ENCODE measurements at regions not wholly inside any gene's neighbourhood (a gene's known extent, or its start where the extent isn't known, plus 50 kb on each side); places are given as distances from the start of the nearest gene placed in this dataset.

DNA sequence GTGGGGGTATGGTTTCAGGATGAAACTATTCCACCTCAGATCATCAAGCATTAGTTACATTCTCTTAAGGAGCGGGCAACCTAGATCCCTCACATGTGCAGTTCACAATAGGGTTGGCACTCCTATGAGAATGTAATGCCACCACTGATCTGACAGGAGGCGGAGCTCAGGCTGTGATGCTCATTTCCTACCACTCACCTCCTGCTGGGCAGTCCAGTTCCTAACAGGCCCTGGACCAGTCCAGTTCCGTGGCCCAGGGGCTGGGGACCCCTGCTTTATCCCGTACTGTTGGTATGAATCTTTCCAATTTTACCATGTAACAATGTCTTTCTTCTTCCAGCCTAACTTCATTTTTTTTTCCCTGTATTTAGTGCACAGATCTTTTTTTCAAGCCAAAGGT, 94.9 kb downstream of the OGFRL1 start:
- Histone ChIP-seq H3K4me1 (ENCODE audit: control insufficient read depth in 1 of 2, insufficient read depth in 2 of 2, low read length in 2 of 2) (no peaks in the 10 kb centered on the region), H3K27me3 (ENCODE audit: control insufficient read depth in 2 of 2, insufficient read depth in 2 of 2, low read length in 2 of 2) (no peaks in the 10 kb centered on the region), H4K20me1 (ENCODE audit: insufficient read depth, low read length) (no peaks in the 10 kb centered on the region), H3K36me3 (replicated peaks in 1 of 2; ENCODE audit: control insufficient read depth in 1 of 2, insufficient read depth in 2 of 2, low read length in 2 of 2) (no peaks in the 10 kb centered on the region), H3K27ac (ENCODE audit: low read depth in 1 of 2, low read length in 2 of 2) (no peak overlapping the region), H3K79me2 (ENCODE audit: insufficient read depth, low read length) (no peaks in the 10 kb centered on the region), H3K4me2 (replicated peaks; ENCODE audit: extremely low read depth, low read length, poor library complexity, severe bottlenecking) (no peak overlapping the region), H3K9ac (ENCODE audit: insufficient read depth, low read length, poor library complexity, severe bottlenecking) (no peak overlapping the region), H3K4me3 (replicated peaks in 1 of 3; ENCODE audit: low read depth in 2 of 3, low read length in 3 of 3) (no peak overlapping the region), H2AFZ (ENCODE audit: insufficient read depth, low read depth, low read length, poor library complexity, severe bottlenecking) (no peak overlapping the region), H3K9me3 (replicated peaks in 1 of 2; ENCODE audit: control insufficient read depth in 1 of 2, insufficient read depth in 1 of 2, low read length in 2 of 2) (no peaks in the 10 kb centered on the region)
- no peak for DNase-seq
- Mint-ChIP-seq H3K27ac (no peak overlapping the region), H3K27me3 (ENCODE audit: low read depth in 3 of 3) (peaks cover 0 to 2% (median 0%) of the 10 kb centered on the region in 3 donors), H3K36me3 (no peaks in the 10 kb centered on the region), H3K4me3 (no peak overlapping the region), H3K9me3 (no peaks in the 10 kb centered on the region), H3K4me1 (no peaks in the 10 kb centered on the region)
- TF ChIP-seq, protein P1, sequence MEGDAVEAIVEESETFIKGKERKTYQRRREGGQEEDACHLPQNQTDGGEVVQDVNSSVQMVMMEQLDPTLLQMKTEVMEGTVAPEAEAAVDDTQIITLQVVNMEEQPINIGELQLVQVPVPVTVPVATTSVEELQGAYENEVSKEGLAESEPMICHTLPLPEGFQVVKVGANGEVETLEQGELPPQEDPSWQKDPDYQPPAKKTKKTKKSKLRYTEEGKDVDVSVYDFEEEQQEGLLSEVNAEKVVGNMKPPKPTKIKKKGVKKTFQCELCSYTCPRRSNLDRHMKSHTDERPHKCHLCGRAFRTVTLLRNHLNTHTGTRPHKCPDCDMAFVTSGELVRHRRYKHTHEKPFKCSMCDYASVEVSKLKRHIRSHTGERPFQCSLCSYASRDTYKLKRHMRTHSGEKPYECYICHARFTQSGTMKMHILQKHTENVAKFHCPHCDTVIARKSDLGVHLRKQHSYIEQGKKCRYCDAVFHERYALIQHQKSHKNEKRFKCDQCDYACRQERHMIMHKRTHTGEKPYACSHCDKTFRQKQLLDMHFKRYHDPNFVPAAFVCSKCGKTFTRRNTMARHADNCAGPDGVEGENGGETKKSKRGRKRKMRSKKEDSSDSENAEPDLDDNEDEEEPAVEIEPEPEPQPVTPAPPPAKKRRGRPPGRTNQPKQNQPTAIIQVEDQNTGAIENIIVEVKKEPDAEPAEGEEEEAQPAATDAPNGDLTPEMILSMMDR (IDR thresholded peaks at IDR 0.05), result no peak
- WGBS (ENCODE audit: insufficient coverage), result 81% methylated on average over 3 of the region's 4 CpGs
- intact Hi-C loops (cut with micrococcal nuclease), result loop anchor here in 1 of 2 donors (10.0 kb wide), 1 partner anchor 701 kb away; no protein-coding TSS in a partner anchor

DNA sequence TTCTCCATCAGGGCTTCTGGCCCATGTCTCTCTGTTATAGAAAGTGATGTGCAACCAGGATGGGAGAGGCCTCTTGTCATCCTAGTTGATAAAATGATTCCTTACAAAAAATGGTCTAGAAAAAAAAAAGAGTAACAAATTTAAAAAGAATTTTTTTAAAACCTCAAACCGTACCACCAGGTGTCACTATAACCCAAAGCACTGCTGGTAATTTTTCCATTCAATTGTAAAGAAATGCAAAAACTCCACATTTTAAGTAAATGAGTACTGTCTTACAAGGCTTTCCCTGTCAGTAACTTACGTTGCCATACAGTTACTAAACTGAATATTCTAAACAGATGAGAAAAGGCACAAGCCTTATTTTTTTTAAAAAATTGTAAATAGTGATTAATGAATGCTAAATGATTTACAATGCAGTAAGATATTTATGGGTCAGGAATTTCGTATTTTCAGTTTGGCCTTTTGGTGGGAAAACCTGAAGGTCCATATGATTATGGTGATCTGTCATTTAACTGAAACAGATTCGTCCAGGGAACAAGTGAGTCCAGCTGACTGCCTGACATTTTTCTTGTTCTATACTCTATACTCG, 95.4 kb downstream of the OGFRL1 start:
- Mint-ChIP-seq H3K36me3 (no peaks in the 10 kb centered on the region), H3K27ac (no peak overlapping the region), H3K4me1 (no peaks in the 10 kb centered on the region), H3K27me3 (ENCODE audit: low read depth in 3 of 3) (peaks cover 0 to 2% (median 0%) of the 10 kb centered on the region in 3 donors), H3K4me3 (no peak overlapping the region), H3K9me3 (no peaks in the 10 kb centered on the region)
- Histone ChIP-seq H3K9me3 (replicated peaks in 1 of 2; ENCODE audit: control insufficient read depth in 1 of 2, insufficient read depth in 1 of 2, low read length in 2 of 2) (no peaks in the 10 kb centered on the region), H2AFZ (ENCODE audit: insufficient read depth, low read depth, low read length, poor library complexity, severe bottlenecking) (no peak overlapping the region), H3K4me3 (replicated peaks in 1 of 3; ENCODE audit: low read depth in 2 of 3, low read length in 3 of 3) (no peak overlapping the region), H3K27ac (ENCODE audit: low read depth in 1 of 2, low read length in 2 of 2) (no peak overlapping the region), H3K4me1 (ENCODE audit: control insufficient read depth in 1 of 2, insufficient read depth in 2 of 2, low read length in 2 of 2) (no peaks in the 10 kb centered on the region), H3K9ac (ENCODE audit: insufficient read depth, low read length, poor library complexity, severe bottlenecking) (no peak overlapping the region), H3K79me2 (ENCODE audit: insufficient read depth, low read length) (no peaks in the 10 kb centered on the region), H3K27me3 (ENCODE audit: control insufficient read depth in 2 of 2, insufficient read depth in 2 of 2, low read length in 2 of 2) (no peaks in the 10 kb centered on the region), H3K36me3 (replicated peaks in 1 of 2; ENCODE audit: control insufficient read depth in 1 of 2, insufficient read depth in 2 of 2, low read length in 2 of 2) (no peaks in the 10 kb centered on the region), H4K20me1 (ENCODE audit: insufficient read depth, low read length) (no peaks in the 10 kb centered on the region), H3K4me2 (replicated peaks; ENCODE audit: extremely low read depth, low read length, poor library complexity, severe bottlenecking) (no peak overlapping the region)
- no peak for DNase-seq
- TF ChIP-seq, protein P1 (IDR thresholded peaks at IDR 0.05), result peak; percentile 64
- WGBS (ENCODE audit: insufficient coverage), result 100% methylated on average over 1 of the region's 5 CpGs
- intact Hi-C loops (cut with micrococcal nuclease), result loop anchor here in 1 of 2 donors (10.0 kb wide), 1 partner anchor 701 kb away; no protein-coding TSS in a partner anchor

Measured in CD14-positive monocyte (primary cell).